HG03066 (cell line): ENCODE measurements at regions not wholly inside any gene's neighbourhood (a gene's known extent, or its start where the extent isn't known, plus 50 kb on each side); places are given as distances from the start of the nearest gene placed in this dataset.

Experiments used
- ATAC-seq: cut with Tn5 transposase; IDR thresholded peaks from one replicate; pipeline ENCODE4 v1.9.1; 2021; ENCODE audit warnings: low read depth; ENCODE audit not compliant: unreplicated experiment

GRCh38 chr10:9875353-9875752, 1142.3 kb upstream of the CELF2 start:
- ATAC-seq = no peak

GRCh38 chr10:9877978-9878377, 1139.7 kb upstream of the CELF2 start:
- no peak for ATAC-seq

DNA sequence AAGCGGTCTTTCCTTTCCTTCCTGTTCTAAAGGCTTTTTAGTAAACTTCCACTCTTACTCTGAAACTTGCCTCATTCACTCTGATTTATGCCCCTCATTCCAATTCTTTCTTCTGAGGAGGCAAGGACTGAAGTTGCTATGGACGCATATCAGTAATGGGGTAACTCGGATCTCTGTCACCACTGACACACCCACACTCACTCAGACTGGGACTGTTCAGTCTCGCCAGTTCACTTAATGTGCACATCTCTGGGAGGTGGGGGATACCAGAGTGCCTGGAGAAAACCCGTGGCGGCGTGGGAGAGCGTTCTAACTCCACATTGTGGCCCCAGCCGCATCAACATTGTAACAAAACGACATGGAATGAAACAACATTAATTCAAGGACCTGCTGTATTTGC, 1139.3 kb upstream of the CELF2 start:
- no peak for ATAC-seq

GRCh38 chr10:9885761-9886160, 1131.9 kb upstream of the CELF2 start:
- no peak for ATAC-seq

DNA sequence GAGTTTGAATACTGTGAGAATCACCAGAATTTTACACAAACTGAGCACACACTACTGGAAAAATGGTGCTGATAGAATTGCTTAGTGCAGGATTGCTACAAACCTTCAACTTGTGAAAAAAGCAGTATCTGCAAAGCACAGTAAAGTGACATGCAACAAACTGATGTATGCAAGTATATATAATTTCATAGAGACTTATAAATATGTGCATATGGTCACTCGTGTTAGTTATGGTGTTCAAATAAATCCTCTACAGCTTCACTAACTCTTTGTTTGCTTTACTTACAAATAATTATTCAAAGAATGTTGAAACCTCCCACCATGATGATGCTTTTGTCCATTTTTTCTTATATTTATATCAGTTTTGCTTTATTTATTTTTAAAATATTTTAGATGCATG, 1130.9 kb upstream of the CELF2 start:
- ATAC-seq = no peak

DNA sequence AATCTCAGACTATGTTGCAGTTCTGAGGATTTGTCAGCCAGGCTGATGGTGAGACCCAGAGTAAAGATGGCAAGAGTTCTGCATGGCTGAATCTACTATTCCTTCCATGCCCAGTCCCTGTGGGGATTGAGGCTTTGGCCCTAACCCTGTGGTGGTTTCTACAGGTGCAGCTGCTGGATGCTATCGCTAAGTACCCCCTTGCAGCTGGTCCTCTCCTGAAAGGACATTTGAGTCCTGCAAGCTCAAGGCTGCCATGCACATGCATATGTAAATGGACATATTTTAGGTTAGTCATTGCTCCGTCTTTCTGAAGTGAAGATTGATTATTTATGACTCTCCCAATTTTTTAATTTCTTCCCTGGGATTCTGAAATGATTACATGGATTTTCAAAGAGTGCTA, 1122.2 kb upstream of the CELF2 start:
- ATAC-seq = no peak

GRCh38 chr10:9895981-9896380, 1121.7 kb upstream of the CELF2 start:
- no peak for ATAC-seq

GRCh38 chr10:9898633-9899395, 1118.9 kb upstream of the CELF2 start:
- no peak for ATAC-seq

- ATAC-seq = no peak
Observed at GRCh38 chr10:9900751-9901150, 1116.9 kb upstream of the CELF2 start.

DNA sequence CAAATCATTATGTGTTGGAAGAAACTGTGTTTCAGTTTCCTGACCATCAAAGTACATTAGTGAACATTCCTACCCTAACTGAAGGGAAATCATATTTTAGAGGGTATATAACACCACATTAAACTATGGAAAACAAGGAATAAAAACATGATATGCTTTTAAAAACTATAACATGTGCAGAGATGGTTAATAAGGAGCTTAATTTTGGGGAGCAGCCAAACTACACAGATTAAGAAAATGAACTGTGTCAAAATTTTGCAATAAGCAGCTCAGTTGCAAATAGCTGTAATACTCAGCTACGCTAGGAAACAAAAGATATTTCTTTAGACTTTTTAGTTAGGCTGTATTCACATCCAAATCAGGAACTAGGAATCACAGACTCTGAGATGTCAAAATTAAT, 1115.7 kb upstream of the CELF2 start:
- no peak for ATAC-seq

- no peak for ATAC-seq
Observed at GRCh38 chr10:9910446-9910845, 1107.2 kb upstream of the CELF2 start.

DNA sequence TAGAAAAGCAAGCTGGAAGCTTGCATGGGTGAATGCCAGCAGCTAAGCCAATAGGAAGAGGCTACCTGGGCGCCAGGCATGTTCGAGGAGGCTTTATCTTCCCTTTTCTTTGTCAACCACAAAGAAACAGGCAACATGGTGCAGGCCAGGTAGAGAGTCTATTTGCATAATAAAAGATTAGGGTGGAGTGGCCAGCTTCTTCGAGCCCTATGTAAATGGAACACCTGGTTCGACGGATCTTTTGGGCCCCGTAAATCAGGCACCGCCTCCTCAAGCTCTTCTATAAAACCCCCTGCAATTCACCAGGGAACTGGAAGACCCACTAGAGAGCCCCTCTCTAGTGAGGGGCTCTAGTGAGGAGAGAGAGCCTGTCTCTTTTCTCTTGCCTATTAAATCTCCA, 1106.2 kb upstream of the CELF2 start:
- ATAC-seq = no peak

DNA sequence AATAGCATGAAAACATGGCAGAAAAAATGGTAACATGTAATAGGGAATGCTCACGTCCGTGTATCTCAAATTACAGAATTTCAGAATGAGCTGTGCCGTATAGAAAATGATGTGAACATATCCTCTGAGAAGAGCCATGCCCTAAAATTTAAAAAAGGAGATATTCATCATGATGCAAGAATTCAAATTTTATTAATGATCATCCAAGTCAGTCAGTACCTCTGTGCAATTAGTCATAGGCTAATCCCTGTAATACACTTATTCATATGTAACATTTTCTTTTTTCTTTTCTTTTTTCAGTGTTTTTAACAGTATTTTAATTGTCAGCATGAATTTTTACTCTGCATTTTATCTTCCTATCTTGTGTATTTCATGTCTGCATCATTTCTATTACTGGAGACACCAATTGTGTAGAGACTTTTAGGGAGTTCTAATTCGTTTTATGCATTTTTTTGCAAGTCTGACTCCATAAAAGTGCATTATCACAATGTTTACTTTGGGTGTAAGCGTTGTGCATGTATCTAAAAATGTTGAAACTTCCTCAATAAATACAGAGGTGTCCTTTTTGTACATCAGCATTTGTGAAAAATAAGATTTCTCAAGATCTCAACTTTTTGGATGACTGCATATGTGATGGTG, 1103.7 kb upstream of the CELF2 start:
- no peak for ATAC-seq

DNA sequence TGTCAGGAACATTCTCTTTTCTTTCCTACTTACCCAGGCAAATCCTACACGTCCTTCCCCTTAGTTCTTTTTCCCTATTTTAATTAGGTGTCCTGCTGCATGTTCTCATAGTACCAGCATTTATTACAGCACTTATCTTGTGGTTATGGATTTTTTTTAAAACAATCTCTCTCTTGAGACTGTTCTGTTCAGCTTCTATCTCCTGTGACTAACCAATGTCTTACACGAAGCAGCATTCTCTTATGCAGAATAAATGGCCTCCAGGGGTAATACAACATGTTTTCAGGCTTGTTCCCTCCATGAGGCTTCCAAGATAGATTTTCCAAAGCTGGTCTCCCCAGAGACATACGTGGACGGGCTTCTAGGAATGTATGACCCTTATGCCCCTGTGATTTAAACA, 1096.1 kb upstream of the CELF2 start:
- ATAC-seq = no peak

- ATAC-seq = no peak
Observed at GRCh38 chr10:9922126-9922870, 1095.4 kb upstream of the CELF2 start.

GRCh38 chr10:9926003-9926402, 1091.7 kb upstream of the CELF2 start:
- ATAC-seq = no peak

DNA sequence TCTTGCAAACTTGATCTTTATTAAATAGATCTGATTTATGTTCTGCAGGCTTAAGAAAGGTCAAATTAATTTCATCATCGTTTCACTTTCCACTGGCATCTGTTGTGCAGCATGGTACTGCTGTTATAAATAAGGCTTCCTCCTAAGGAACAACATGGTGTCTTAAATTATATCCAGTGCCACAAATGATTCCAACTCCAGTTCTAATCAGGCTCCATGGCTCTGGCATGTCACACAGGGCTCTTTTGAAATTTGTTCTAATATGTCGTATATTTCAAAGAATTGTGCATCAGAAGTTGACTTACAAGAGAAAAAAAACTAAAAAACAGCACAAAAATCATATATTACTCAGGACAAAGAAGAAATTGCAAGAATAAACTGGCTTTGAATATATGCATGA, 1090.8 kb upstream of the CELF2 start:
- ATAC-seq = no peak

GRCh38 chr10:9939716-9940115, 1078.0 kb upstream of the CELF2 start:
- ATAC-seq = no peak

DNA sequence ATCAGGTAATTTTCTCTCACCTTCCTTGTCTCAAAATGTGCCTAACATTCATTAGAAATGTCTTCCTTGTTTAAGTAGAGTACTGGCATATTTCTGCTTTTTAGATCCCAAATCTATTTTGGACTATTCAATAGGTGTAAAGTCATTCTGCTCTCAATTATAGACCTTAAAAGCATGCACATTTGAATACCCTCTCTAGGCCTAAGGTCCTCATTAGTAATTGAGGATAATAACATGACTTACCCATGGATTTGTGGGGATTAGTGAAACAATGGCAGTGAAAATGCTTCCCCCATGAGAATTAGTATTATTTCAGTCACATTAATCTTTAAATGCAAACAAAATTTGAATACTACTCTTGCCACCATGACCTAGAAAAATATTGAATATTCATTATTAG, 1073.0 kb upstream of the CELF2 start:
- ATAC-seq = no peak

DNA sequence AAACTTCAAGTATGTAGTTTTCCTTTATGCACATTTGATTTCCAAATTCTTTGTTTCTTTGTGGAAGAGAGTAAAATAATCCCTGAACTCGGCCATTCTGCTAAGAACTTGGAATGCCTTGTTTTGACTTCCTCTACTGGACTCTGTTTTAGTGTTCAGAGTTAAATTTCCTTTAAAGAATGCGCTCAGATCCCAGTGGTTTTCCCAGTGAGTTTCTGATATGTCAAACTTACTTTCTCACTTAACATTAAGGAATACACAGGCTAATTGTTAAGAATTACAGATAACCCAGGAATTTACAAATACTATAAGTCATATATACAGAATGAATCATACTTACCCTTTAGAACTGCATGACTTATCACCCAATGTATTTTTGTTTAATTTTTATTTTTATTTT, 1067.6 kb upstream of the CELF2 start:
- ATAC-seq = no peak

DNA sequence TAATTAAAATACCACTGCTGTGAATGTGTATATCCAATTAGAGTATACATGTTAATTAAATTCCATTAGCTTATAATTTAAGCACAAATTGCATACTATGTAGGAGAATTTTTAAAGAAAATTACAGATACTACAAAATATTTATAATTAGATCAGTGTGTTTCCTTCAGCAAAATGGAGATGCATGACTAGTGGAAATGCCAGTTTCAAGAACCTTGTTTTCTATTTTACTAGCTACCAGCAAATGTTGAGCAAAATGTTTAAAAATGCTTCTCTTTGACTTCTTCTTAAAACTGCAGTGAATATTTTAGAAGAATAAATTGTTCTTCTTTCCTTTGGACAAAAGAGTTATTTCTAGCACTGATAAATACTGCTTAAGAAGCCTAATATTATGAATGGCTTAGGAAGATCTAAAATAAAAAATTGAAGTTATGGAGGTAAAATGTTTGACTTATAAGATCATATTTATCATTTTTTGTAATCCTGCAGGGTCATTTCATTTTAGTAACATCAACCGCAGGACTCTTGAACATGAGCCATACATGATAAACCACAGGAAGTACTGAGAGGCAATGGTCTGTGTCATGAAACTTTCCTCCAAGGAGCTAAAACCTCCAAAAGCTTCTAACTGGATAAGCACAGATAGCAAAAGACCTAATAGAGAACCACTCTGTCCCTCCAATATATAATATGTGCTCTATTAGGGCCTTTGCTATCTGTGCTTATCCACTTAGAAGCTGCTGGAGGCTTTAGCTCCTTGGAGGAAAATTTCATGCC, 1066.0 kb upstream of the CELF2 start:
- no peak for ATAC-seq
